WI38 (cell line): ENCODE measurements at regions not wholly inside any gene's neighbourhood (a gene's known extent, or its start where the extent isn't known, plus 50 kb on each side); places are given as distances from the start of the nearest gene placed in this dataset.
"Not testable (repeated sequence)": the region's sequence is repeated elsewhere in the genome, so short reads cannot be mapped to it uniquely, and the experiment has no call there.

Source experiments
- H3K4me3 ChIP-seq: 2 replicates; pipeline ENCODE4 v1.5.1; 2011; ENCODE audit warnings: low read depth, mild to moderate bottlenecking, control low read depth, low read length
- TF ChIP-seq, protein P1 (sequence below): IDR thresholded peaks from 2 replicates; pipeline ENCODE4 v1.5.1; 2012; ENCODE audit warnings: low read depth, mild to moderate bottlenecking, control low read depth, low read length

DNA sequence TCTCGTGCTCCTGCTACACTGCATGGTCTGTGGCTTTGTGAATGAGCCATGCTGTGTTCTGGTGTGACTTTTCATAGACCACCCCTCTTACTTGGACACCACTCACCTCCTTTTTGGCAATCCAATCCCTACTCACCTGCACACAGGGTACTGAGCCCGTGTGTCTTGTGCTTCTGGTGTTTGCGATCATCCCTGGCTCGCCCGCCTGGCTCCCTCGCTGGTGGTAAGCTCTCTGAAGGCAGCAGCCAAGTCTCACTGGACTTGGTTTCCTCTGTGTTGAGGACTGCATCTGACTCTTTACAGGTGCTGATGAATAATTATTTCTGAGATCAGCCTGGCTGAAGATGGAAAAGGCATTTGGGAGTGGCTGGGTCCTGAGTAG is 276.8 kb downstream of the TSN start:
- H3K4me3 ChIP-seq = no peak overlapping the region
- TF ChIP-seq, protein P1, sequence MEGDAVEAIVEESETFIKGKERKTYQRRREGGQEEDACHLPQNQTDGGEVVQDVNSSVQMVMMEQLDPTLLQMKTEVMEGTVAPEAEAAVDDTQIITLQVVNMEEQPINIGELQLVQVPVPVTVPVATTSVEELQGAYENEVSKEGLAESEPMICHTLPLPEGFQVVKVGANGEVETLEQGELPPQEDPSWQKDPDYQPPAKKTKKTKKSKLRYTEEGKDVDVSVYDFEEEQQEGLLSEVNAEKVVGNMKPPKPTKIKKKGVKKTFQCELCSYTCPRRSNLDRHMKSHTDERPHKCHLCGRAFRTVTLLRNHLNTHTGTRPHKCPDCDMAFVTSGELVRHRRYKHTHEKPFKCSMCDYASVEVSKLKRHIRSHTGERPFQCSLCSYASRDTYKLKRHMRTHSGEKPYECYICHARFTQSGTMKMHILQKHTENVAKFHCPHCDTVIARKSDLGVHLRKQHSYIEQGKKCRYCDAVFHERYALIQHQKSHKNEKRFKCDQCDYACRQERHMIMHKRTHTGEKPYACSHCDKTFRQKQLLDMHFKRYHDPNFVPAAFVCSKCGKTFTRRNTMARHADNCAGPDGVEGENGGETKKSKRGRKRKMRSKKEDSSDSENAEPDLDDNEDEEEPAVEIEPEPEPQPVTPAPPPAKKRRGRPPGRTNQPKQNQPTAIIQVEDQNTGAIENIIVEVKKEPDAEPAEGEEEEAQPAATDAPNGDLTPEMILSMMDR = no peak

DNA sequence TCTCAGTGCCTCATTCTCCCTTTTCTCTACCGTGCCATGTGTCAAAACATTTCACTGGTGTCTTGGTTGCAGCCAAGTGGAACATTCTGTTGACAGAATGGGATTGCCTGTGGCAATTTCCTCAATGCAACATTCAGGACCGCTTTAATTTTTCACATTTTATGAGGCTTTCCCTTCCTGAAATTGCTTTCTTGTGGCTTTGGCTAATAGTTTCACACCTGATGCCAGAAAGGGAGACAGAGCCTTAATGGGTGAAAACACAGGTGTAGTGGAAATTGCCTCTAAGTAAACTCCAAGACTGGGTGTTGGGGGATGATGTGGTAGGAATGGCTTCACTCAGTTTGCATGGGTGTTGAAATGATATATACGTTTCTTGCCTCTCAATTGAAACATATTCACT is 278.3 kb downstream of the TSN start:
- no peak overlapping the region for H3K4me3 ChIP-seq
- TF ChIP-seq, protein P1 = no peak

DNA sequence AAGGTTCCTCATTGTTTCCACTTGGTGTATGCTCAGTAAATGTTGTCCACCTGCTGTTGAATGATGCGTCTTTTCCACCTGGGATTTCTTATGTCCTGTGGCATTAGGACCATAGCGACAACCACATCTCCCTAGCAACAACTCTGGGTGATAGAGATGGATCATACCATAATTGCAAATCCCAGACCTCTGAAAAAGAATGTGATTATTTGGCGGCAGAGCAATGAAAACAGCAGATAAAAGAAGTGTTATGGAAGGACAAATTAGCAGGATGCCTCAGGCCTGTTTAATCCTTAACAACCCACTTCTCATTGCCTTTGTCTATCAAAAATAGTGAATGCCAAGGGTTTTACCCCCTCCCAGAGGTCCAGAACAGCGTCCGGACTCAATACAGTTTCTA is 278.9 kb downstream of the TSN start:
- TF ChIP-seq, protein P1 = no peak

DNA sequence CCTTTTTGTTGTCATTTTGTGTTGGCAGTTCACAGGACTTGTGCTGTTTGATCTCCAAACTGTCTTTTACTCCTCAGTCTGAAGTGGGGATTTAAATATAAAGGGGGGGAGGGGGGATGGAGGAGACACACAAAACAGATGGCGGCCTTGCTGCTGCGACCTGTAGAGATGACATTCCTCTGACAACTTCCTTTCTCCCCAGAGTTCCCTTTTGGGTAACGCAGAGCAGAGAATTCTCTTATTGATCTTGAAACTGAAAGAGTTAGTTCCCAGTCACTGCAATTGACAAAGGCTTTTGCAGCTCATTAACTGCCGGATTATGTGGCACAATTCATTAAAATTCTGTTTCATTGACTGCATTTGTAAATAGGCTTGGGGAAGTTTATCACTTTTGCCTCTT is 279.3 kb downstream of the TSN start:
- H3K4me3 ChIP-seq = no peak overlapping the region
- TF ChIP-seq, protein P1 = no peak

More for the DNA sequence above, 278.9 kb downstream of the TSN start:
- no peak overlapping the region for H3K4me3 ChIP-seq

DNA sequence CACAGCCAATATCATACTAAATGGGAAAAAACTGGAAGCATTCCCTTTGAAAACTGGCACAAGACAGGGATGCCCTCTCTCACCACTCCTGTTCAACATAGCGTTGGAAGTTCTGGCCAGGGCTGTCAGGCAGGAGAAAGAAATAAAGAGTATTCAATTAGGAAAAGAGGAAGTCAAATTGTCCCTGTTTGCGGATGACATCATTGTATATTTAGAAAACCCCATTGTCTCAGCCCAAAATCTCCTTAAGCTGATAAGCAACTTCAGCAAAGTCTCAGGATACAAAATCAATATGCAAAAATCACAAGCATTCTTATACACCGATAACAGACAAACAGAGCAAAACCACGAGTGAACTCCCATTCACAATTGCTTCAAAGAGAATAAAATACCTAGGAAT is 283.4 kb downstream of the TSN start:
- not testable (repeated sequence) for H3K4me3 ChIP-seq

DNA sequence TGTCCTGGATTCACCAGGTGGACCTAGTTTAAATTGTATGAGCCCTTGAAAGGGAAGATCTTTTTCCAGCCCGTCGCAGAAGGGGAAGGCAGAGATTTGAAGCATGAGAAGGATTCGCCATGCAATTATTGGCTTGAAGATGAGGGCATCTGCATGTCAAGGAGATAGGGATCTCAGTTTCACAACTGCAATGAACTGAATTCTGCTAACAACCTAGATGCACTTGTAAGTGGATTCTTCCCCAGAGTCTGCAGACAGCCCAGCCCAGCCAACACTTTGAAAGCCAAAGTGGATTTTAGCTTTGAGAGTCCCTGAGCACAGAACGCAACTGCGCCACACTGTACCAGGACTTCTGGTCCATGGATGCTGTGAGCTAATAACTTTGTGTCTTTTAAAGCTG is 286.0 kb downstream of the TSN start:
- TF ChIP-seq, protein P1 = no peak
- H3K4me3 ChIP-seq = no peak overlapping the region

DNA sequence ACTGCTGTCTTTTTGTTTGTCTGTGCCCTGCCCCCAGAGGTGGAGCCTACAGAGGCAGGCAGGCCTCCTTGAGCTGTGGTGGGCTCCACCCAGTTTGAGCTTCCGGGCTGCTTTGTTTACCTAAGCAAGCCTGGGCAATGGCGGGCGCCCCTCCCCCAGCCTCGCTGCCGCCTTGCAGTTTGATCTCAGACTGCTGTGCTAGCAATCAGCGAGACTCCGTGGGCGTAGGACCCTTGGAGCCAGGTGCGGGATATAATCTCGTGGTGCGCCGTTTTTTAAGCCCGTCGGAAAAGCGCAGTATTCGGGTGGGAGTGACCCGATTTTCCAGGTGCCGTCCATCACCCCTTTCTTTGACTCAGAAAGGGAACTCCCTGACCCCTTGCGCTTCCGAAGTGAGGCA is 296.2 kb downstream of the TSN start:
- not testable (repeated sequence) for H3K4me3 ChIP-seq

DNA sequence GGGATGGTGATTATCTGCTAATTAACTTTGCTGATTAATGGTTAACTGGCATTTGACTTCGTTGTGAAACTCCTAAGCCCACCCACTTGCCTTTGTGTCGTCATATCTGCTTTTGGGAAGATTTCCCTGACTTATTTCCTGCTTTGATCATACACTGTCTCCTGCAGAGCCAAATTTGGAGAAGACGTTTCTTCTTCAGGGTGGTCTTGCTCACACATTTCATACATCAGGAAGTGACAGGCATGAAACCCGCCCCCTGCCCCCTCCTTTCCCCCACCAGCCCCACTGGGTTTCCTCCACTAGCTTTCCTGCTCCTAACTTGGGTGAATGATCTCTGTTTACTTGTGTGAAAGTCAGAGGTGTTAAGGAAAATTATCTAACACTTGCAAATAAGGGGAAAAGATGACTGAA is 300.1 kb downstream of the TSN start:
- TF ChIP-seq, protein P1 = no peak
- H3K4me3 ChIP-seq = no peak overlapping the region

DNA sequence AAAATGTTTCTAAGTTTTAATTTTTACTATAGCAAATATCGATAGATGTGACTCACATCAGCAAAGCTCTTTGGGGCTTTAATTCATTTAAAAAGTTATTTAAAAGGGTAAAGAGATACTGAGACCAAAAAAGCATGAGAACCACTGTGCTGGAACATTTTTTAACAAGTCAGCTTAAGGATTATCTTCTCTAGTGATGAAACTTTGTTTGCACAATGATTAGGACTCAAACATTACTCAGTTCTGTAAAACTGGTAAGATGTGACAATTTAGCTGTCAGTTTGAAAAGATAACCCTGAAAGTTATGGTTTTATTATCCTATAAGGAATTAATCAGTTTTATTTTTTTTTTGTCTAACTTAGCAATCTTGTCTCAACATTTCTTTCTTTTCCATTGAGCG is 301.4 kb downstream of the TSN start:
- H3K4me3 ChIP-seq = no peak overlapping the region
- TF ChIP-seq, protein P1 = no peak
